Trophoblast cell (in vitro differentiated cells and primary cell): ENCODE measurements at regions not wholly inside any gene's neighbourhood (a gene's known extent, or its start where the extent isn't known, plus 50 kb on each side); places are given as distances from the start of the nearest gene placed in this dataset.

ENCODE experiments used
- DNase-seq, 2 donors: peaks; one replicate each; pipeline ENCODE4 v3.0.0-alpha.2; 2016
- H2AFZ ChIP-seq: 2 replicates; pipeline ENCODE4 v1.6.1; 2013; ENCODE audit warnings: low read length, moderate library complexity, mild to moderate bottlenecking; ENCODE audit not compliant: insufficient read depth, poor library complexity
- H2AK5ac ChIP-seq: 2 replicates; pipeline ENCODE4 v1.6.1; 2013; ENCODE audit warnings: mild to moderate bottlenecking, low read length
- H2BK120ac ChIP-seq: 2 replicates; pipeline ENCODE4 v1.6.1; 2013; ENCODE audit warnings: low read length, mild to moderate bottlenecking, moderate library complexity; ENCODE audit not compliant: insufficient read depth, poor library complexity
- H2BK12ac ChIP-seq: 2 replicates; pipeline ENCODE4 v1.6.1; 2013; ENCODE audit warnings: mild to moderate bottlenecking, low read length, moderate library complexity
- H2BK5ac ChIP-seq: 2 replicates; pipeline ENCODE4 v1.6.1; 2013; ENCODE audit warnings: low read length, low read depth, moderate library complexity, mild to moderate bottlenecking; ENCODE audit not compliant: poor library complexity
- H3K14ac ChIP-seq: 2 replicates; pipeline ENCODE4 v1.6.1; 2013; ENCODE audit warnings: mild to moderate bottlenecking, low read length
- H3K18ac ChIP-seq: 2 replicates; pipeline ENCODE4 v1.6.1; 2013; ENCODE audit warnings: mild to moderate bottlenecking, low read length
- H3K23ac ChIP-seq: 2 replicates; pipeline ENCODE4 v1.6.1; 2013; ENCODE audit warnings: low read length
- H3K27ac ChIP-seq: 2 replicates; pipeline ENCODE4 v1.5.1; 2013; ENCODE audit warnings: low read depth, mild to moderate bottlenecking, inconsistent platforms, low read length, moderate library complexity
- H3K27me3 ChIP-seq: 2 replicates; pipeline ENCODE4 v1.6.1; 2013; ENCODE audit warnings: inconsistent platforms, mild to moderate bottlenecking, low read length, moderate library complexity; ENCODE audit not compliant: insufficient read depth
- H3K36me3 ChIP-seq, 2 experiments: 1 replicate in 1 of 2; 2 replicates in 1 of 2; pipeline ENCODE4 v1.6.1; 2013; ENCODE audit warnings: low read length in 2 of 2, mild to moderate bottlenecking in 2 of 2, moderate library complexity in 1 of 2; ENCODE audit not compliant: insufficient read depth in 2 of 2, control insufficient read depth in 1 of 2
- H3K4ac ChIP-seq: 2 replicates; pipeline ENCODE4 v1.6.1; 2013; ENCODE audit warnings: low read depth, mild to moderate bottlenecking, low read length, moderate library complexity
- H3K4me1 ChIP-seq, 2 experiments: 1 replicate in 1 of 2; 2 replicates in 1 of 2; pipeline ENCODE4 v1.6.1; 2013; ENCODE audit warnings: low read length in 2 of 2, mild to moderate bottlenecking in 2 of 2, moderate library complexity in 1 of 2; ENCODE audit not compliant: insufficient read depth in 2 of 2, control insufficient read depth in 1 of 2
- H3K4me2 ChIP-seq: 2 replicates; pipeline ENCODE4 v1.6.1; 2013; ENCODE audit warnings: inconsistent platforms, mild to moderate bottlenecking, low read length, moderate library complexity
- H3K4me3 ChIP-seq: 2 replicates; pipeline ENCODE4 v1.5.1; 2013; ENCODE audit warnings: mild to moderate bottlenecking, low read depth, low read length, inconsistent platforms
- H3K79me1 ChIP-seq: one replicate; pipeline ENCODE4 v1.6.1; 2013; ENCODE audit warnings: low read length
- H3K79me2 ChIP-seq: 2 replicates; pipeline ENCODE4 v1.6.1; 2013; ENCODE audit warnings: low read length, mild to moderate bottlenecking; ENCODE audit not compliant: control insufficient read depth, insufficient read depth, poor library complexity
- H3K9ac ChIP-seq: 2 replicates; pipeline ENCODE4 v1.6.1; 2013; ENCODE audit warnings: mild to moderate bottlenecking, low read length
- H3K9me3 ChIP-seq: 2 replicates; pipeline ENCODE4 v1.6.1; 2013; ENCODE audit warnings: low read depth, mild to moderate bottlenecking, control low read depth, inconsistent platforms, low read length; ENCODE audit not compliant: insufficient read depth
- H4K12ac ChIP-seq: 2 replicates; pipeline ENCODE4 v1.6.1; 2013; ENCODE audit warnings: low read depth, mild to moderate bottlenecking, low read length, moderate library complexity
- H4K8ac ChIP-seq: 2 replicates; pipeline ENCODE4 v1.6.1; 2013; ENCODE audit warnings: low read depth, mild to moderate bottlenecking, low read length, moderate library complexity
- H4K91ac ChIP-seq: one replicate; pipeline ENCODE4 v1.6.1; 2013; ENCODE audit warnings: low read depth, mild to moderate bottlenecking, low read length, moderate library complexity
- WGBS: extraction: QIAGEN DNeasy Blood & Tissue Kit; methylation state at CpG from one replicate; pipeline ENCODE4 v1.1.7; 2013; ENCODE audit warnings: missing lambda C conversion rate; ENCODE audit not compliant: insufficient read length, insufficient coverage; ENCODE audit errors: extremely low coverage; 5-methylcytosine and 5-hydroxymethylcytosine counted together

GRCh38 chr13:105329359-105329758 is 1206.1 kb downstream of the EFNB2 start:
- WGBS: no CpG with 5 or more reads among the region's 2 CpGs
- Histone ChIP-seq H3K79me1 (no peaks in the 10 kb centered on the region), H2BK5ac (no peak overlapping the region), H4K91ac (no peak overlapping the region), H3K4me1 (no peaks in the 10 kb centered on the region), H4K12ac (no peak overlapping the region), H3K9ac (no peak overlapping the region), H3K18ac (no peak overlapping the region), H3K27ac (no peak overlapping the region), H3K4me3 (no peak overlapping the region), H3K14ac (no peak overlapping the region), H3K4me2 (no peak overlapping the region), H4K8ac (no peak overlapping the region), H3K36me3 (no peaks in the 10 kb centered on the region), H2AFZ (no peak overlapping the region), H2BK12ac (no peak overlapping the region), H2BK120ac (no peak overlapping the region), H2AK5ac (no peak overlapping the region), H3K79me2 (no peaks in the 10 kb centered on the region), H3K27me3 (no peaks in the 10 kb centered on the region), H3K4ac (no peak overlapping the region), H3K9me3 (peaks cover 3% of the 10 kb centered on the region), H3K23ac (no peak overlapping the region)
- DNase-seq: no peak

GRCh38 chr13:105328212-105328611 is 1207.2 kb downstream of the EFNB2 start:
- no peak overlapping the region for H2BK120ac ChIP-seq
- no peaks in the 10 kb centered on the region for H3K36me3 ChIP-seq
- no peak overlapping the region for H2AFZ ChIP-seq
- H4K91ac ChIP-seq: no peak overlapping the region
- H3K18ac ChIP-seq: no peak overlapping the region
- H3K27me3 ChIP-seq: no peaks in the 10 kb centered on the region
- no peak overlapping the region for H2AK5ac ChIP-seq
- H3K14ac ChIP-seq: no peak overlapping the region
- no peak overlapping the region for H2BK12ac ChIP-seq
- WGBS: no CpG with 5 or more reads among the region's 4 CpGs
- no peak overlapping the region for H3K23ac ChIP-seq
- no peaks in the 10 kb centered on the region for H3K79me2 ChIP-seq
- no peak overlapping the region for H2BK5ac ChIP-seq
- DNase-seq: no peak
- no peak overlapping the region for H3K27ac ChIP-seq
- no peak overlapping the region for H3K9ac ChIP-seq
- no peak overlapping the region for H3K4me2 ChIP-seq
- no peaks in the 10 kb centered on the region for H3K4me1 ChIP-seq
- no peak overlapping the region for H4K8ac ChIP-seq
- H3K79me1 ChIP-seq: no peaks in the 10 kb centered on the region
- H3K9me3 ChIP-seq: peaks cover 3% of the 10 kb centered on the region
- H3K4me3 ChIP-seq: no peak overlapping the region
- H3K4ac ChIP-seq: no peak overlapping the region
- no peak overlapping the region for H4K12ac ChIP-seq

GRCh38 chr13:105327581-105328126 is 1207.8 kb downstream of the EFNB2 start:
- H2BK120ac ChIP-seq: no peak overlapping the region
- no peak overlapping the region for H2AFZ ChIP-seq
- H2BK5ac ChIP-seq: no peak overlapping the region
- H3K4me2 ChIP-seq: no peak overlapping the region
- H3K18ac ChIP-seq: no peak overlapping the region
- H4K8ac ChIP-seq: no peak overlapping the region
- H3K79me2 ChIP-seq: no peaks in the 10 kb centered on the region
- H4K12ac ChIP-seq: no peak overlapping the region
- H3K14ac ChIP-seq: no peak overlapping the region
- H4K91ac ChIP-seq: no peak overlapping the region
- no peak overlapping the region for H3K4ac ChIP-seq
- no peak for DNase-seq
- no CpG with 5 or more reads among the region's 3 CpGs for WGBS
- H3K4me1 ChIP-seq: no peaks in the 10 kb centered on the region
- no peaks in the 10 kb centered on the region for H3K79me1 ChIP-seq
- H3K9ac ChIP-seq: no peak overlapping the region
- H3K27ac ChIP-seq: no peak overlapping the region
- H2AK5ac ChIP-seq: no peak overlapping the region
- H3K23ac ChIP-seq: no peak overlapping the region
- no peaks in the 10 kb centered on the region for H3K36me3 ChIP-seq
- H3K4me3 ChIP-seq: no peak overlapping the region
- H3K27me3 ChIP-seq: no peaks in the 10 kb centered on the region
- peaks cover 3% of the 10 kb centered on the region for H3K9me3 ChIP-seq
- no peak overlapping the region for H2BK12ac ChIP-seq

- no peak overlapping the region for H3K14ac ChIP-seq
- H3K4me3 ChIP-seq: no peak overlapping the region
- no peaks in the 10 kb centered on the region for H3K4me1 ChIP-seq
- H3K18ac ChIP-seq: no peak overlapping the region
- H3K36me3 ChIP-seq: no peaks in the 10 kb centered on the region
- H4K91ac ChIP-seq: no peak overlapping the region
- no peaks in the 10 kb centered on the region for H3K79me1 ChIP-seq
- H2BK12ac ChIP-seq: no peak overlapping the region
- no peak overlapping the region for H2BK120ac ChIP-seq
- H3K9me3 ChIP-seq: no peaks in the 10 kb centered on the region
- no peaks in the 10 kb centered on the region for H3K27me3 ChIP-seq
- DNase-seq: no peak
- H3K4me2 ChIP-seq: no peak overlapping the region
- WGBS: no CpG with 5 or more reads among the region's 6 CpGs
- no peak overlapping the region for H3K23ac ChIP-seq
- H2AFZ ChIP-seq: no peak overlapping the region
- no peak overlapping the region for H3K9ac ChIP-seq
- no peak overlapping the region for H3K4ac ChIP-seq
- no peaks in the 10 kb centered on the region for H3K79me2 ChIP-seq
- H2AK5ac ChIP-seq: no peak overlapping the region
- H4K12ac ChIP-seq: no peak overlapping the region
- no peak overlapping the region for H4K8ac ChIP-seq
- no peak overlapping the region for H2BK5ac ChIP-seq
- no peak overlapping the region for H3K27ac ChIP-seq
These were observed 1215.6 kb downstream of the EFNB2 start for GRCh38 chr13:105319875-105320274.
